WTC11 (cell line): ENCODE measurements at regions not wholly inside any gene's neighbourhood (a gene's known extent, or its start where the extent isn't known, plus 50 kb on each side); places are given as distances from the start of the nearest gene placed in this dataset.

Experiments
- ATAC-seq: fragments of 200-7000 bp; cut with Tn5 transposase; 2 replicates; pipeline ENCODE4 v1.10.0; 2021; ENCODE audit warnings: mild to moderate bottlenecking, moderate library complexity
- CTCF ChIA-PET: fragments of 300-600 bp; sonication (Branson Sonifier 250); formaldehyde crosslinking; loops from one replicate; lab custom pipeline; 2021; ENCODE audit warnings: antibody characterized with exemption; lab: Charles Lee
- POLR2A ChIA-PET: fragments of 350-600 bp; sonication (Branson Sonifier 250); formaldehyde crosslinking; loops from one replicate; lab custom pipeline; 2021; ENCODE audit warnings: antibody characterized with exemption; lab: Charles Lee
- DNase-seq: peaks from one replicate; pipeline ENCODE4 v3.0.0; 2021; ENCODE audit warnings: low spot score
- H3K27ac Mint-ChIP-seq: 2 replicates; pipeline ENCODE4 v1.8.0; 2021; ENCODE audit warnings: mixed read lengths
- H3K27me3 Mint-ChIP-seq: 2 replicates; pipeline ENCODE4 v1.8.0; 2021; ENCODE audit warnings: low read depth, mild to moderate bottlenecking, moderate library complexity, mixed read lengths
- H3K36me3 Mint-ChIP-seq: 2 replicates; pipeline ENCODE4 v1.8.0; 2021; ENCODE audit warnings: mixed read lengths
- H3K4me1 Mint-ChIP-seq: 2 replicates; pipeline ENCODE4 v1.8.0; 2022; ENCODE audit warnings: mixed read lengths
- H3K4me3 Mint-ChIP-seq: 2 replicates; pipeline ENCODE4 v1.8.0; 2021; ENCODE audit warnings: mild to moderate bottlenecking, moderate library complexity, mixed read lengths
- H3K9me3 Mint-ChIP-seq: 2 replicates; pipeline ENCODE4 v1.8.0; 2021; ENCODE audit warnings: mixed read lengths
- CBFB ChIP-seq: sonication (generic); formaldehyde crosslinking; IDR thresholded peaks from 2 replicates; pipeline ENCODE4 v1.8.1; 2022; ENCODE audit warnings: mild to moderate bottlenecking, low read depth, missing genetic modification reagents
- E2F1 ChIP-seq: sonication (generic); formaldehyde crosslinking; IDR thresholded peaks from 2 replicates; pipeline ENCODE4 v1.8.0; 2022; ENCODE audit warnings: mild to moderate bottlenecking, missing genetic modification reagents
- ELF4 ChIP-seq: sonication (generic); formaldehyde crosslinking; IDR thresholded peaks from 2 replicates; pipeline ENCODE4 v1.8.1; 2022; ENCODE audit warnings: low read depth, mild to moderate bottlenecking, moderate library complexity, missing genetic modification reagents
- EMX1 ChIP-seq: fragments of 250-450 bp; sonication (Bioruptor Pico); IDR thresholded peaks from 2 replicates; pipeline ENCODE4 v1.8.0; 2021; ENCODE audit warnings: mild to moderate bottlenecking
- ERG ChIP-seq: fragments of 250-450 bp; sonication (Bioruptor Pico); IDR thresholded peaks from 2 replicates; pipeline ENCODE4 v1.8.0; 2021; ENCODE audit warnings: mild to moderate bottlenecking
- GABPB1 ChIP-seq: sonication (generic); formaldehyde crosslinking; IDR thresholded peaks from 2 replicates; pipeline ENCODE4 v1.8.1; 2023; ENCODE audit warnings: mild to moderate bottlenecking, missing genetic modification reagents
- IRF2 ChIP-seq: sonication (generic); formaldehyde crosslinking; IDR thresholded peaks from 2 replicates; pipeline ENCODE4 v1.8.0; 2022; ENCODE audit warnings: low read depth, missing genetic modification reagents, borderline replicate concordance
- JUN ChIP-seq: sonication (generic); formaldehyde crosslinking; IDR thresholded peaks from 2 replicates; pipeline ENCODE4 v1.8.0; 2023; ENCODE audit warnings: mild to moderate bottlenecking, missing genetic modification reagents
- NR1H2 ChIP-seq: sonication (generic); formaldehyde crosslinking; IDR thresholded peaks from 2 replicates; pipeline ENCODE4 v1.9.0; 2021; ENCODE audit warnings: mild to moderate bottlenecking, moderate library complexity, missing genetic modification reagents
- OVOL2 ChIP-seq: fragments of 250-450 bp; sonication (Bioruptor Pico); IDR thresholded peaks from 2 replicates; pipeline ENCODE4 v1.9.0; 2021; ENCODE audit warnings: mild to moderate bottlenecking, borderline replicate concordance
- SMAD4 ChIP-seq: sonication (generic); formaldehyde crosslinking; IDR thresholded peaks from 2 replicates; pipeline ENCODE4 v1.8.0; 2022; ENCODE audit warnings: mild to moderate bottlenecking, missing genetic modification reagents
- ZNF281 ChIP-seq: sonication (generic); formaldehyde crosslinking; IDR thresholded peaks from 2 replicates; pipeline ENCODE4 v1.8.0; 2023; ENCODE audit warnings: mild to moderate bottlenecking, missing genetic modification reagents
- ZNF317 ChIP-seq: sonication (generic); formaldehyde crosslinking; IDR thresholded peaks from 2 replicates; pipeline ENCODE4 v1.8.1; 2023; ENCODE audit warnings: low read depth, mild to moderate bottlenecking, moderate library complexity, missing genetic modification reagents, borderline replicate concordance
- TF ChIP-seq, protein P1 (sequence below): sonication (generic); formaldehyde crosslinking; IDR thresholded peaks from 2 replicates; pipeline ENCODE4 v1.8.0; 2022; ENCODE audit warnings: mild to moderate bottlenecking, missing genetic modification reagents
- TF ChIP-seq, protein P2 (sequence below): fragments of 250-450 bp; sonication (Bioruptor Pico); IDR thresholded peaks from 2 replicates; pipeline ENCODE4 v1.9.0; 2021; ENCODE audit warnings: moderate library complexity, mild to moderate bottlenecking, inconsistent platforms, borderline replicate concordance

DNA sequence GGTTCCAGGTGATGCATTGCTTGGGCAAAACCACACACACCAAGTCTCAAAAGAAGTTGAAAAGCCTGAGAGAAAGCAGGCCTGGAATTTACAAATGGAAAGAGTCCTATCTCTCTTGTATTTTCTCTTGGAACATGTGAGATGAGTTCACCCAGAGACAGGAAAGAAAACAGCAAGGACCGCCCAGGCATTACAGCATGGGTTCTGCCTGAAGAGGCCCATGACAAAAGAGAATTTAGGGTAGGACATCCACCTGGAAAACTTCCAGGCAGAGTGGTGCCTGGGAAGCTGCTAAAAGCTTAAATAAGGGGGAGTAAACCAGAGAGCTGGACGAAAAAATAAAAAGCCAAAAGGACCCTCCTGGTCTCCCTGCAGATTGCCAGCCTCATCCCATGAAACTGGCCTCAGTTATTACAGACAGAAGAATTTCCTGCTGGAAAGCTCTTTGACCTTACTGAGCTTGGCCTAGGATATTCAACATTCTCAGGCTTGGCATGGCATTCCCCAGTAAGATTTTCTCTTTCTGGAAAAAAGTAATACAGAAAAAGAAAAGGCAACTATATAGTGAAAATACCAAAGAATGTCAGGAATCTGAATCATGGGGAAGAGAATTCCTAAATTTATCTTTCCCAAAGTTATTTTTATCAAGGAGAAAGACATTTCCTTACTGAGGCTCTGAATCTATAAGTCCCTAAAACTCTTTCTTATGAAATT is 121.3 kb upstream of the NUDT4 start (continued):
- TF ChIP-seq ERG = no peak
- TF ChIP-seq E2F1 (CRISPR knock-in tag) = no peak

- peaks cover 12% of the 10 kb centered on the region for H3K4me1 Mint-ChIP-seq
- H3K27ac Mint-ChIP-seq = no peak overlapping the region
- no peaks in the 10 kb centered on the region for H3K36me3 Mint-ChIP-seq
- no peak overlapping the region for H3K4me3 Mint-ChIP-seq
- DNase-seq = no peak
- H3K27me3 Mint-ChIP-seq = no peaks in the 10 kb centered on the region
- H3K9me3 Mint-ChIP-seq = 0 out of 2 replicates have a peak, but pooled peaks cover 4% of the 10 kb centered on the region
- POLR2A ChIA-PET = no interaction called here
- CTCF ChIA-PET = no interaction called here
- no peak for TF ChIP-seq ELF4
- TF ChIP-seq E2F1 (CRISPR knock-in tag) = no peak
- TF ChIP-seq, protein P1, sequence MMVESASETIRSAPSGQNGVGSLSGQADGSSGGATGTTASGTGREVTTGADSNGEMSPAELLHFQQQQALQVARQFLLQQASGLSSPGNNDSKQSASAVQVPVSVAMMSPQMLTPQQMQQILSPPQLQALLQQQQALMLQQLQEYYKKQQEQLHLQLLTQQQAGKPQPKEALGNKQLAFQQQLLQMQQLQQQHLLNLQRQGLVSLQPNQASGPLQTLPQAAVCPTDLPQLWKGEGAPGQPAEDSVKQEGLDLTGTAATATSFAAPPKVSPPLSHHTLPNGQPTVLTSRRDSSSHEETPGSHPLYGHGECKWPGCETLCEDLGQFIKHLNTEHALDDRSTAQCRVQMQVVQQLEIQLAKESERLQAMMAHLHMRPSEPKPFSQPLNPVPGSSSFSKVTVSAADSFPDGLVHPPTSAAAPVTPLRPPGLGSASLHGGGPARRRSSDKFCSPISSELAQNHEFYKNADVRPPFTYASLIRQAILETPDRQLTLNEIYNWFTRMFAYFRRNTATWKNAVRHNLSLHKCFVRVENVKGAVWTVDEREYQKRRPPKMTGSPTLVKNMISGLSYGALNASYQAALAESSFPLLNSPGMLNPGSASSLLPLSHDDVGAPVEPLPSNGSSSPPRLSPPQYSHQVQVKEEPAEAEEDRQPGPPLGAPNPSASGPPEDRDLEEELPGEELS (CRISPR knock-in tag) = no peak
- no peak for TF ChIP-seq ZNF281 (CRISPR knock-in tag)
- TF ChIP-seq CBFB (CRISPR knock-in tag) = no peak
- TF ChIP-seq, protein P2, sequence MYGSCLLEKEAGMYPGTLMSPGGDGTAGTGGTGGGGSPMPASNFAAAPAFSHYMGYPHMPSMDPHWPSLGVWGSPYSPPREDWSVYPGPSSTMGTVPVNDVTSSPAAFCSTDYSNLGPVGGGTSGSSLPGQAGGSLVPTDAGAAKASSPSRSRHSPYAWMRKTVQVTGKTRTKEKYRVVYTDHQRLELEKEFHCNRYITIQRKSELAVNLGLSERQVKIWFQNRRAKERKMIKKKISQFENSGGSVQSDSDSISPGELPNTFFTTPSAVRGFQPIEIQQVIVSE (CRISPR knock-in tag) = no peak
- TF ChIP-seq SMAD4 (CRISPR knock-in tag) = no peak
- TF ChIP-seq GABPB1 (CRISPR knock-in tag) = no peak
- no peak for TF ChIP-seq ZNF317 (CRISPR knock-in tag)
- no peak for TF ChIP-seq IRF2 (CRISPR knock-in tag)
- no peak for TF ChIP-seq EMX1 (CRISPR knock-in tag)
- no peak for TF ChIP-seq NR1H2 (CRISPR knock-in tag)
- no peak for TF ChIP-seq JUN (CRISPR knock-in tag)
- no peak for TF ChIP-seq OVOL2 (CRISPR knock-in tag)
- TF ChIP-seq, all 79 proteins: peak for 0
- ATAC-seq = no peak
Measured at GRCh38 chr12:93261505-93262094, 116.1 kb upstream of the NUDT4 start.
